ENCODE measurements at regions not wholly inside any gene's neighbourhood (a gene's known extent, or its start where the extent isn't known, plus 50 kb on each side); places are given as distances from the start of the nearest gene placed in this dataset.

DNA sequence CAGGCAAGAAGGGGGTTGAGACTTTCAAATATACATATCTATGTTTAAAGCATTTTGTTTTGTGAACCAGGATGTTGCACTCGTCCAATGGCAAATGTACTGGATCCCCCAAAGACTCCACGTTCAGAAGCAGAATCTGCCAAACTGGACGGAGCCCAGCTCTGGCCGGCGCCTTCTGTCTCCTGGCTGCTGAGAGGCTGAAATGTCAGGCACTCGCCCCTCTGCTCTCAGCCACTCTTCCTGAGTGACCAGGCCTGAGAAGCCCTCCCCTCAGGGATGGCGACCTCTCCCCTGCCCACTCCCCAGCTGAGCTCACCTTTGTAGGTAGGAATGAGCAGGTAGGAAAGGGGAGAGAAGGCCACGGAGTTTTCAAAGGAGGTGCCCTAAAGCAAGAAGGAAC, 187.5 kb upstream of the FOXF1 start:
- Histone ChIP-seq H3K36me3 (ENCODE audit: control insufficient read depth, insufficient read depth, low read length) (no peaks in the 10 kb centered on the region), H3K9me3 (ENCODE audit: control insufficient read depth, insufficient read depth, low read depth, low read length) (no peaks in the 10 kb centered on the region), H3K4me3 (ENCODE audit: low read depth in 2 of 2, low read length in 2 of 2) (no peak overlapping the region), H3K27me3 (ENCODE audit: control insufficient read depth, insufficient read depth, low read length) (peaks cover 2% of the 10 kb centered on the region; the same call in 1 of the 2 replicates), H3K4me1 (ENCODE audit: control insufficient read depth, insufficient read depth, low read length) (no peaks in the 10 kb centered on the region), H3K27ac (ENCODE audit: low read length) (no peak overlapping the region)
- DNase-seq (ENCODE audit: low read depth, low spot score) (no peak), ATAC-seq (no peak)
- intact Hi-C loops (cut with micrococcal nuclease; ENCODE audit: unreplicated experiment) (no loop called here), in situ Hi-C loops (cut with HindIII; ENCODE audit: low pct_unique_long_range_greater_than_20kb, low sequenced_read_pairs) (no loop called here)
- BruUV-seq (replicated peaks) = no TSS peak
- ChIA-PET CTCF (no interaction called here), POLR2A (no interaction called here)
- TF ChIP-seq SIN3A (IDR thresholded peaks at IDR 0.05; ENCODE audit: borderline replicate concordance, insufficient read depth, low read depth, low read length) (no peak), TCF7L2 (IDR thresholded peaks at IDR 0.05; ENCODE audit: low read depth, low read length) (no peak), POLR2AphosphoS5 (IDR thresholded peaks at IDR 0.05; ENCODE audit: low read depth, low read length) (no peak)
- TF ChIP-seq, protein P1, sequence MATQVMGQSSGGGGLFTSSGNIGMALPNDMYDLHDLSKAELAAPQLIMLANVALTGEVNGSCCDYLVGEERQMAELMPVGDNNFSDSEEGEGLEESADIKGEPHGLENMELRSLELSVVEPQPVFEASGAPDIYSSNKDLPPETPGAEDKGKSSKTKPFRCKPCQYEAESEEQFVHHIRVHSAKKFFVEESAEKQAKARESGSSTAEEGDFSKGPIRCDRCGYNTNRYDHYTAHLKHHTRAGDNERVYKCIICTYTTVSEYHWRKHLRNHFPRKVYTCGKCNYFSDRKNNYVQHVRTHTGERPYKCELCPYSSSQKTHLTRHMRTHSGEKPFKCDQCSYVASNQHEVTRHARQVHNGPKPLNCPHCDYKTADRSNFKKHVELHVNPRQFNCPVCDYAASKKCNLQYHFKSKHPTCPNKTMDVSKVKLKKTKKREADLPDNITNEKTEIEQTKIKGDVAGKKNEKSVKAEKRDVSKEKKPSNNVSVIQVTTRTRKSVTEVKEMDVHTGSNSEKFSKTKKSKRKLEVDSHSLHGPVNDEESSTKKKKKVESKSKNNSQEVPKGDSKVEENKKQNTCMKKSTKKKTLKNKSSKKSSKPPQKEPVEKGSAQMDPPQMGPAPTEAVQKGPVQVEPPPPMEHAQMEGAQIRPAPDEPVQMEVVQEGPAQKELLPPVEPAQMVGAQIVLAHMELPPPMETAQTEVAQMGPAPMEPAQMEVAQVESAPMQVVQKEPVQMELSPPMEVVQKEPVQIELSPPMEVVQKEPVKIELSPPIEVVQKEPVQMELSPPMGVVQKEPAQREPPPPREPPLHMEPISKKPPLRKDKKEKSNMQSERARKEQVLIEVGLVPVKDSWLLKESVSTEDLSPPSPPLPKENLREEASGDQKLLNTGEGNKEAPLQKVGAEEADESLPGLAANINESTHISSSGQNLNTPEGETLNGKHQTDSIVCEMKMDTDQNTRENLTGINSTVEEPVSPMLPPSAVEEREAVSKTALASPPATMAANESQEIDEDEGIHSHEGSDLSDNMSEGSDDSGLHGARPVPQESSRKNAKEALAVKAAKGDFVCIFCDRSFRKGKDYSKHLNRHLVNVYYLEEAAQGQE (IDR thresholded peaks at IDR 0.05; ENCODE audit: insufficient read depth in 1 of 2, low read depth in 2 of 2, low read length in 1 of 2) = no peak
- TF ChIP-seq, protein P2, sequence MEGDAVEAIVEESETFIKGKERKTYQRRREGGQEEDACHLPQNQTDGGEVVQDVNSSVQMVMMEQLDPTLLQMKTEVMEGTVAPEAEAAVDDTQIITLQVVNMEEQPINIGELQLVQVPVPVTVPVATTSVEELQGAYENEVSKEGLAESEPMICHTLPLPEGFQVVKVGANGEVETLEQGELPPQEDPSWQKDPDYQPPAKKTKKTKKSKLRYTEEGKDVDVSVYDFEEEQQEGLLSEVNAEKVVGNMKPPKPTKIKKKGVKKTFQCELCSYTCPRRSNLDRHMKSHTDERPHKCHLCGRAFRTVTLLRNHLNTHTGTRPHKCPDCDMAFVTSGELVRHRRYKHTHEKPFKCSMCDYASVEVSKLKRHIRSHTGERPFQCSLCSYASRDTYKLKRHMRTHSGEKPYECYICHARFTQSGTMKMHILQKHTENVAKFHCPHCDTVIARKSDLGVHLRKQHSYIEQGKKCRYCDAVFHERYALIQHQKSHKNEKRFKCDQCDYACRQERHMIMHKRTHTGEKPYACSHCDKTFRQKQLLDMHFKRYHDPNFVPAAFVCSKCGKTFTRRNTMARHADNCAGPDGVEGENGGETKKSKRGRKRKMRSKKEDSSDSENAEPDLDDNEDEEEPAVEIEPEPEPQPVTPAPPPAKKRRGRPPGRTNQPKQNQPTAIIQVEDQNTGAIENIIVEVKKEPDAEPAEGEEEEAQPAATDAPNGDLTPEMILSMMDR (IDR thresholded peaks at IDR 0.05) = no peak

DNA sequence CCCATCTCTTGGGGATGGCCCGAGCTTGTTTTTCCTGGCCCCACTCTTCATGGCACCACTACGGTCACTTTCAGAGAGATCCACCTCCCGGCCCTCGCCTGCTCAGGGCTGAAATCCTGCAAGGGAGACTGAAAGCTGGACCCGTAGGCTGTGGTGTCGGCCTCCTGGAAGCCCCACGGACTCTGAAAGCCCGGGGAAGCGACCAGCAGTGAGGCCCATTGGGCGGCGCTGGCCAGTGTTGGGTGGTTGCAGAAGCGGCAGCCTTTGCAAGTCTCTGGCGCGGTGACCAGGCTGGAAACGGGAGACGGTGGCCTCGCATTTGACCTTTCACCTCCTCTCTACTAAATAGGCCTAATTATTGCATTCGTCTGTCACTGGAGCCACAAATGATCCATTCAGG, 186.0 kb upstream of the FOXF1 start:
- no TSS peak for BruUV-seq (replicated peaks)
- in situ Hi-C loops (cut with HindIII; ENCODE audit: low pct_unique_long_range_greater_than_20kb, low sequenced_read_pairs) (no loop called here), intact Hi-C loops (cut with micrococcal nuclease; ENCODE audit: unreplicated experiment) (no loop called here)
- H3K27me3 ChIP-seq (ENCODE audit: control insufficient read depth, insufficient read depth, low read length) = peaks cover 2% of the 10 kb centered on the region
- H3K36me3 ChIP-seq (ENCODE audit: control insufficient read depth, insufficient read depth, low read length) = no peaks in the 10 kb centered on the region
- ATAC-seq (no peak), DNase-seq (ENCODE audit: low read depth, low spot score) (no peak)
- H3K4me1 ChIP-seq (ENCODE audit: control insufficient read depth, insufficient read depth, low read length) = no peaks in the 10 kb centered on the region
- H3K27ac ChIP-seq (ENCODE audit: low read length) = no peak overlapping the region
- TF ChIP-seq POLR2AphosphoS5 (IDR thresholded peaks at IDR 0.05; ENCODE audit: low read depth, low read length) = no peak
- TF ChIP-seq SIN3A (IDR thresholded peaks at IDR 0.05; ENCODE audit: borderline replicate concordance, insufficient read depth, low read depth, low read length) = no peak
- TF ChIP-seq, protein P1 (IDR thresholded peaks at IDR 0.05; ENCODE audit: insufficient read depth in 1 of 2, low read depth in 2 of 2, low read length in 1 of 2) = no peak
- no peak for TF ChIP-seq TCF7L2 (IDR thresholded peaks at IDR 0.05; ENCODE audit: low read depth, low read length)
- TF ChIP-seq, protein P2 (IDR thresholded peaks at IDR 0.05) = no peak
- H3K4me3 ChIP-seq (ENCODE audit: low read depth in 2 of 2, low read length in 2 of 2) = no peak overlapping the region
- ChIA-PET CTCF (no interaction called here), POLR2A (no interaction called here)
- H3K9me3 ChIP-seq (ENCODE audit: control insufficient read depth, insufficient read depth, low read depth, low read length) = no peaks in the 10 kb centered on the region

Data from Panc1 (cell line).